ENCODE measurements at regions not wholly inside any gene's neighbourhood (a gene's known extent, or its start where the extent isn't known, plus 50 kb on each side); places are given as distances from the start of the nearest gene placed in this dataset.

DNA sequence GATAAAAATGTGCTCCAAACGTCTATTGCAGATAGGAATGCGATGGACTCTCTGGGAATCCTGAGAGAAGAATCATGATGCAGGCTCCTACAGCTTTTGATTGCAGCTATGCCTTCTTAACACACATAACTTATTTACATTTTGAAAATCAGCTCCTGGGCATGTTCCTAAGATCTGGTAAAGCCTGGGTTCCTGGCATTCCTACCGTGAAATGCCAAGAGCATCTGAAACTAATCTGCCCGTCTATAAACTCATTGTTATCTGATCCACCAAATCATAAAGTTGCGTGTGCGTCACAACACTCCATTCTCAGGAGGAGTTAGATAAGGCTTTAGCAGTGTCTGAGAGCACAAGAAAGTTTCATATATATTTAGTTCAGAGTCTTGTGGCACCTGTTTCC is 79.0 kb upstream of the VGLL3 start:
- Histone ChIP-seq H3K4me3 (no peak overlapping the region), H3K9me3 (no peaks in the 10 kb centered on the region), H3K27me3 (no peaks in the 10 kb centered on the region), H3K36me3 (no peaks in the 10 kb centered on the region)
- no peak for DNase-seq

- H3K4me3 ChIP-seq: no peak overlapping the region
- H3K36me3 ChIP-seq: no peaks in the 10 kb centered on the region
- no peak for DNase-seq
- no peaks in the 10 kb centered on the region for H3K27me3 ChIP-seq
- no peaks in the 10 kb centered on the region for H3K9me3 ChIP-seq
Measured at GRCh38 chr3:87069021-87069420, 78.1 kb upstream of the VGLL3 start.

DNA sequence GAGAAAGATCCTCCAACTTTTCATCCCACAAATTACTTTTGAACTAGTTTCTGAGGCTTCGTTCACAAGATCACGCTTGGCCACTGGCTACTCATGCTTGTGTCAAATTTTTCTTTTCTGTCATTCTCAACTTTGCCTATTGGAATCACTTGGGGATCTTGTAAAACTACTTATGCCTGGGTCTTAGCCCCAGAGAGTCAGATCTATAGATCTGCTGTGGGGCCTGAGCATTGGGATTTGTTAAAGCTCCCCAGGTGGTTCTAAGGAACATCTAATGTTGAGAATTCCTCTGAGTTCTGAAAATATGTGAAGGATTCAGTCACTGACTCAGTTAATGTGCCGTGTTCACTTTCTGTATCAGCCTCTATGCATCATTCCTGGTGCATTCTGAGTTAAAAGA is 71.7 kb upstream of the VGLL3 start:
- H3K36me3 ChIP-seq: no peaks in the 10 kb centered on the region
- DNase-seq: no peak
- H3K4me3 ChIP-seq: no peak overlapping the region
- no peaks in the 10 kb centered on the region for H3K27me3 ChIP-seq
- H3K9me3 ChIP-seq: no peaks in the 10 kb centered on the region

DNA sequence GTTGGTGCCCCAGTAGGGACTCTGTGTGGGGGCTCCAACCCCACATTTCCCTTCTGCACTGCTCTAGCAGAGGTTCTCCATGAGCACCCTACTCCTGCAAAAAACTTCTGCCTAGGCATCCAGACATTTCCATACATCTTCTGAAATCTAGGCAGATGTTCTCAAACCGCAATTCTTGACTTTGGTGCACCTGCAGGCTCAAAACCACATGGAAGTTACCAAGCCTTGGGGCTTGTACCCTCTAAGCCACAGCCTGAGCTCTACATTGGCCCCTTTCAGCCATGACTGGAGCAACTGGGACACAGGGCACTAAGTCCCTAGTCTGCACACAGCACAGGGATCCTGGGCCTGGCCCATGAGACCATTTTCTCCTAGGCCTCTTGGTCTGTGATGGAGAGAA is 66.5 kb upstream of the VGLL3 start:
- no peak for DNase-seq
- no peaks in the 10 kb centered on the region for H3K9me3 ChIP-seq
- no peak overlapping the region for H3K4me3 ChIP-seq
- H3K36me3 ChIP-seq: no peaks in the 10 kb centered on the region
- no peaks in the 10 kb centered on the region for H3K27me3 ChIP-seq

- Histone ChIP-seq H3K36me3 (no peaks in the 10 kb centered on the region), H3K4me3 (no peak overlapping the region), H3K27me3 (no peaks in the 10 kb centered on the region), H3K9me3 (no peaks in the 10 kb centered on the region)
- no peak for DNase-seq
Measured at GRCh38 chr3:87053553-87053952, 62.6 kb upstream of the VGLL3 start.

DNA sequence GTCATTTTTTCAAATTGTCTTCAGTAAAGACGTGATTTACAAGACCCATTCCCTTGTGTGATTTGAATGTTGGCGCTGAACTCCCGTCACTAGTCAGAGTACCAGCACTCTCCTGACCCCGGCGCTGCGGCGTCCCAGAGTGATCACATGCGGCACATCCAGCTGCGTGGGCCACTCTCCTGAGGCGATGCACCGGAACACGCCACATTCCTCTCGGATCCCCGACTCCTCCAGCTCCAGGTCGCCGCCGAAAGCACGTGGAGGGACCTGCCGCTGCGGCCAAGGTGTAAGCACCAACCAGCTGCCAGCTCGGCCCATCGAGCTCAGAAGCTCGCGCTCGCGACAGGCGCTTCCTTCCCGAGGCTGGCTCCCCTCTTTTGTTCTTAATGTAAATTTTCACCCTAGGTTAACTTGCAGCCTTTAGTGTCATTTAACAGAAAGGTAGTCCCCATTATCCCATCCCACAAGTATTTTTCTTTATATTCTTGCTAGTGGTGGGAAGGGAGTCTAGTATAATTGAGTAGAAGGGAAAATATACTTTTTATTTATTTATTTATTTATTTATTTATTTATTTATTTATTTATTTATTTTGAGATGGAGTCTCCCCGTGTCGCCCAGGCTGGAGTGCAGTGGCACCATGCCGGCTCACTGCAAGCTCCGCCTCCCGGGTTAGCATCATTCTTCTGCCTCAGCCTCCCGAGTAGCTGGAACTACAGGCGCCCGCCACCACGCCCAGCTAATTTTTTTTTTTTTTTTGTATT is 61.7 kb upstream of the VGLL3 start:
- DNase-seq: no peak
- no peaks in the 10 kb centered on the region for H3K36me3 ChIP-seq
- no peak overlapping the region for H3K4me3 ChIP-seq
- no peaks in the 10 kb centered on the region for H3K9me3 ChIP-seq
- H3K27me3 ChIP-seq: no peaks in the 10 kb centered on the region

DNA sequence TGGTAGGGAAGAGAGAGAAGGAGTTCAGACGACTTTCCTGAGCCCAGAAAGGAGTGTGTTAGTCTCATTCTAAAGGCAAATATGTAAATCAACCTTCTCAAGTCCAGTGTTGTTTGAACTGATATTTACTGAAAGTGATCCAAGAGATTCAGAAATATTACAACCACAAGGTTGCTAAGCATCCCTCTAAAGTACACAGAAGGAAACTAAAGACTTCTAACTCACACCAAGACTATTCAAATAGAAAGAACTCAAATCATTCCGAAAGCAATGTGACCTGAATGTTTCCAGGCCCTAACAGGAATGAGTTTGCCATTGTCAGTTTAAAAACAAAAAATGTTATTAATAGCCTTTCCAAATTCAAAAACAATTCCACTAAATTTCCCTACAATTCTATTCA is 56.9 kb upstream of the VGLL3 start:
- DNase-seq: no peak
- Histone ChIP-seq H3K27me3 (no peaks in the 10 kb centered on the region), H3K9me3 (no peaks in the 10 kb centered on the region), H3K36me3 (no peaks in the 10 kb centered on the region), H3K4me3 (no peak overlapping the region)

- H3K36me3 ChIP-seq: no peaks in the 10 kb centered on the region
- no peaks in the 10 kb centered on the region for H3K27me3 ChIP-seq
- no peaks in the 10 kb centered on the region for H3K9me3 ChIP-seq
- H3K4me3 ChIP-seq: no peak overlapping the region
- no peak for DNase-seq
Measured at GRCh38 chr3:87046241-87046640, 55.3 kb upstream of the VGLL3 start.

GRCh38 chr3:87045473-87045872 is 54.5 kb upstream of the VGLL3 start:
- no peak for DNase-seq
- Histone ChIP-seq H3K27me3 (no peaks in the 10 kb centered on the region), H3K4me3 (no peak overlapping the region), H3K36me3 (no peaks in the 10 kb centered on the region), H3K9me3 (no peaks in the 10 kb centered on the region)

DNA sequence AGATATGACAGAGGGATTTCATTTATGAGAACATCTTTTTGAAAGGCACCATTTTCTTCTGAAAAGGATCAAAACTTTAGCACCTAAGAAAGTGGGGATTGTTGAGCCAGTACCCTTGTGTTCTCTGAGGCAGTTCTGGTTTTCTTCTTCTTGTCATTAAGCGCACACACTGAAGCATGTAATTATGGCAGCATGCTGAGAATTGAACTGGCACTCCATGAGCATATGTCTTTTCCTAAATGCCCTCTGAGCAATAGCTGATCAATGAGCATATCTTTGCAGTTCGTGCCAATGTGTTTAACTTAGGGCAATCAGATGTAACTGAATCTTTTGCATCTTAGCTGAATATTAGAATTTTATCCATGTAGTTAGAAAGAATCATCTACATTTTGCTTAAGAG is 53.9 kb upstream of the VGLL3 start:
- Histone ChIP-seq H3K27me3 (no peaks in the 10 kb centered on the region), H3K9me3 (no peaks in the 10 kb centered on the region), H3K36me3 (no peaks in the 10 kb centered on the region), H3K4me3 (no peak overlapping the region)
- no peak for DNase-seq

GRCh38 chr3:87044409-87044808 is 53.5 kb upstream of the VGLL3 start:
- H3K4me3 ChIP-seq: no peak overlapping the region
- H3K9me3 ChIP-seq: no peaks in the 10 kb centered on the region
- no peaks in the 10 kb centered on the region for H3K27me3 ChIP-seq
- DNase-seq: no peak
- no peaks in the 10 kb centered on the region for H3K36me3 ChIP-seq

DNA sequence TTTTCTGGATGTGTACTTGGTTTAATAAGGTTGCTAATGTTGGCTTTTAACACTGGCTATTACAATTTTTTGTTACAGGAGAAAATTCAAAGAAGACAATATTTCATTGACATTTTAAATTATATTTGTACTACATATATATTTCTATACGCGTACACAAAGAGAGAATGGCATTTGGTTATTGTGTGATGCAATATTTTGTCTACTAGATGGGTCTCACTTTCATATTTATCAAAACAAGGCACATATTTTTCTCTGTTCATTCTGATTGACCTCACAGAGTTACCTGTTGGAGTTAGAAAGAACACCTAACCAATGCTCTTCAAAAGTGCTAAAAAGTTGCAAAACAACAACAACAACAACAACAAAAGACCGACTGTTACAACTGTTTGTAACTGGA is 50.2 kb upstream of the VGLL3 start:
- Histone ChIP-seq H3K4me3 (no peak overlapping the region), H3K36me3 (no peaks in the 10 kb centered on the region), H3K27me3 (no peaks in the 10 kb centered on the region), H3K9me3 (no peaks in the 10 kb centered on the region)
- no peak for DNase-seq
